ENCODE measurements at regions not wholly inside any gene's neighbourhood (a gene's known extent, or its start where the extent isn't known, plus 50 kb on each side); places are given as distances from the start of the nearest gene placed in this dataset.

GRCh38 chrX:68898598-68898997, 69.8 kb downstream of the EFNB1 start:
- DNase-seq (ENCODE audit: low spot score in 2 of 2, unreplicated experiment in 2 of 2), result no peak
- Mint-ChIP-seq H3K27ac (no peak overlapping the region), H3K9me3 (peaks cover 3% of the 10 kb centered on the region), H3K4me3 (no peak overlapping the region), H3K27me3 (ENCODE audit: low read depth) (no peaks in the 10 kb centered on the region), H3K36me3 (no peaks in the 10 kb centered on the region), H3K4me1 (peaks cover 56% of the 10 kb centered on the region)
- no peak for TF ChIP-seq CTCF (IDR thresholded peaks at IDR 0.05; ENCODE audit: unreplicated experiment)

GRCh38 chrX:68897118-68897945, 68.5 kb downstream of the EFNB1 start:
- Mint-ChIP-seq H3K9me3 (peaks cover 3% of the 10 kb centered on the region), H3K27ac (peak overlapping the region; percentile 15), H3K4me1 (peaks cover 62% of the 10 kb centered on the region), H3K27me3 (ENCODE audit: low read depth) (no peaks in the 10 kb centered on the region), H3K36me3 (no peaks in the 10 kb centered on the region), H3K4me3 (no peak overlapping the region)
- no peak for TF ChIP-seq CTCF (IDR thresholded peaks at IDR 0.05; ENCODE audit: unreplicated experiment)
- DNase-seq (ENCODE audit: low spot score in 2 of 2, unreplicated experiment in 2 of 2), result no peak

- Mint-ChIP-seq H3K27me3 (ENCODE audit: low read depth) (no peaks in the 10 kb centered on the region), H3K4me1 (peaks cover 56% of the 10 kb centered on the region), H3K27ac (no peak overlapping the region), H3K36me3 (no peaks in the 10 kb centered on the region), H3K9me3 (no peaks in the 10 kb centered on the region), H3K4me3 (no peak overlapping the region)
- TF ChIP-seq CTCF (IDR thresholded peaks at IDR 0.05; ENCODE audit: unreplicated experiment), result no peak
- no peak for DNase-seq (ENCODE audit: low spot score in 2 of 2, unreplicated experiment in 2 of 2)
Measured at GRCh38 chrX:68896581-68896980, 67.8 kb downstream of the EFNB1 start.

GRCh38 chrX:68895778-68896177, 67.0 kb downstream of the EFNB1 start:
- H3K4me3 Mint-ChIP-seq, result no peak overlapping the region
- no peaks in the 10 kb centered on the region for H3K27me3 Mint-ChIP-seq (ENCODE audit: low read depth)
- H3K36me3 Mint-ChIP-seq, result no peaks in the 10 kb centered on the region
- peak overlapping the region; percentile 11 for H3K27ac Mint-ChIP-seq
- peaks cover 49% of the 10 kb centered on the region for H3K4me1 Mint-ChIP-seq
- DNase-seq (ENCODE audit: low spot score in 2 of 2, unreplicated experiment in 2 of 2), result no peak
- peaks cover 5% of the 10 kb centered on the region for H3K9me3 Mint-ChIP-seq
- no peak for TF ChIP-seq CTCF (IDR thresholded peaks at IDR 0.05; ENCODE audit: unreplicated experiment)

- Mint-ChIP-seq H3K9me3 (peaks cover 6% of the 10 kb centered on the region), H3K27ac (peak overlapping the region; percentile 33), H3K27me3 (ENCODE audit: low read depth) (no peaks in the 10 kb centered on the region), H3K4me3 (no peak overlapping the region), H3K4me1 (peaks cover 49% of the 10 kb centered on the region), H3K36me3 (no peaks in the 10 kb centered on the region)
- TF ChIP-seq CTCF (IDR thresholded peaks at IDR 0.05; ENCODE audit: unreplicated experiment), result no peak
- DNase-seq (ENCODE audit: low spot score in 2 of 2, unreplicated experiment in 2 of 2), result no peak
Measured at GRCh38 chrX:68895341-68895755, 66.5 kb downstream of the EFNB1 start.

Data from mesothelial cell of epicardium (in vitro differentiated cells).